Hepatocyte (in vitro differentiated cells): ENCODE measurements at regions not wholly inside any gene's neighbourhood (a gene's known extent, or its start where the extent isn't known, plus 50 kb on each side); places are given as distances from the start of the nearest gene placed in this dataset.

ENCODE experiments used
- CTCF ChIP-seq: fragments of 200-600 bp; sonication (generic); IDR thresholded peaks from 2 replicates; pipeline ENCODE4 v1.5.1; 2016; ENCODE audit warnings: antibody characterized with exemption, mild to moderate bottlenecking; ENCODE audit not compliant: poor library complexity
- EZH2 ChIP-seq: fragments of 200-600 bp; sonication (generic); IDR thresholded peaks from 2 replicates; pipeline ENCODE4 v1.6.1; 2016; ENCODE audit warnings: antibody characterized with exemption, mild to moderate bottlenecking, borderline replicate concordance
- EZH2phosphoT487 ChIP-seq: fragments of 200-600 bp; sonication (generic); IDR thresholded peaks from one replicate; pipeline ENCODE4 v1.6.1; 2018; ENCODE audit warnings: antibody characterized with exemption, mild to moderate bottlenecking, low read depth, moderate library complexity; ENCODE audit not compliant: unreplicated experiment, severe bottlenecking

- TF ChIP-seq CTCF (no peak), EZH2 (no peak), EZH2phosphoT487 (no peak)
Observed at GRCh38 chr2:18723219-18723618, 133.8 kb upstream of the NT5C1B start.
